RWPE1 (cell line): ENCODE measurements at regions not wholly inside any gene's neighbourhood (a gene's known extent, or its start where the extent isn't known, plus 50 kb on each side); places are given as distances from the start of the nearest gene placed in this dataset.

Source experiments
- CTCF ChIA-PET: fragments of 350-600 bp; sonication (Branson Sonifier 250); formaldehyde crosslinking; extraction: SDS; loops from one replicate; lab custom pipeline; 2021; lab: Yijun Ruan, JAX
- POLR2A ChIA-PET: fragments of 400-600 bp; formaldehyde crosslinking; extraction: SDS; loops from one replicate; lab custom pipeline; 2020; ENCODE audit warnings: antibody characterized with exemption; ENCODE audit not compliant: low non-redundant PET; lab: Yijun Ruan, JAX
- DNase-seq: peaks from one replicate; pipeline ENCODE4 v3.0.0; 2012; ENCODE audit warnings: low spot score
- H3K27ac ChIP-seq: fragments of 450-650 bp; 2 replicates; pipeline ENCODE4 v1.5.1; 2017
- TF ChIP-seq, protein P1 (sequence below): fragments of 450-650 bp; conservative IDR thresholded peaks from 2 replicates; pipeline ENCODE4 v1.5.1; 2017; ENCODE audit warnings: low read depth, mild to moderate bottlenecking

DNA sequence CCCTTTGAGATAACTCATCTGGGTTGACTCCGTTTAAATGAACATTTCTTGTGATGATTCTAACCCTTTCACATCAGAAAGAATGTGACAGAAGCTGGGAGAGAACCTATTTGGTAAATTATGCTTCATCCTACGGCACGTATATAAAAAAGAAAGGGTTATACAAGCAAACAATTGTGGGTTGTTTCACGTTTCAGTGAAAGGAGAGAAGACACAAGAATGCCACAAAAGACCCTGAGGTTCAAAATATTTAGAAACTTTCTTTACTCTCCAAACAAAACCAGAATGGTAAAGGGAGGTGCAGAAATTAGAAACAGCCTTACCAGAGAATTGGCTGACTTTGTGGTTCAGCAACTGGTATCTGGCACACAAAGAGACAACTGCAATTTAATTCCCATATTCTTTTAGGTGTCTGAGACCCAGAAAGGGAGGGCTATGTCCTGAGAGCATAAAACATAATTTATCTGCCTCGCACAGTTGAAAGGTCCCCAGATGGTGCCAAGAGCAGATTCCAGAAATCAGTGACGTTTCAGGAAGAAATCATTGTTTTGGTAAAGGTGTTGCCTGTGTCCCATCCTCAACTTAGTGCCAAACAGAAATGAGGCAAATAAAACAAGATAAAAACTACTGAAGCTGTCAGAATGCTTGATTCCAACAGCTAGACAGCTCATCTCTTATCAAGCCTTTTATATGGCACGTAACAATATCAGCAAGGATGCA, 361.4 kb downstream of the EFNB2 start:
- ChIA-PET CTCF (no interaction called here), POLR2A (no interaction called here)

DNA sequence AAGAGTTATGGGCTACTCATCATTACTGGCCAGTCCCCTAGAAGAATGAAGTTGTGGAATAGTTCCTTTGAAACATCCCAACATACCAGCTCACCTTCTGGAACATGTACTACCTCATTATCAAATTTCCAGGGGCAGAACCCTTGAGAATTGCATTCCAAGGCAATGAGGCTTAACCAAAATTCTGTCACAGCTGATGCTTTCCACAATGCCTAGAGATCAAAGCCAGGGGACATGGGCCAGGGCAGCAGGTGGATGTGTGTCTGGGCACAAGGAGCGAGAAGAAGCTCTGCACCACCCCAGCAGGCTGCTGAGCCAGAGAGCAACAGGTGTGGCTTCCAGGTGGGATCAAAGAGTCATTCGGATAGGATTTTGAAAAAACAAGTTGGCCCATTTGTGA, 362.1 kb downstream of the EFNB2 start:
- POLR2A ChIA-PET = no interaction called here
- DNase-seq = no peak
- CTCF ChIA-PET = no interaction called here
- no peak overlapping the region for H3K27ac ChIP-seq
- TF ChIP-seq, protein P1, sequence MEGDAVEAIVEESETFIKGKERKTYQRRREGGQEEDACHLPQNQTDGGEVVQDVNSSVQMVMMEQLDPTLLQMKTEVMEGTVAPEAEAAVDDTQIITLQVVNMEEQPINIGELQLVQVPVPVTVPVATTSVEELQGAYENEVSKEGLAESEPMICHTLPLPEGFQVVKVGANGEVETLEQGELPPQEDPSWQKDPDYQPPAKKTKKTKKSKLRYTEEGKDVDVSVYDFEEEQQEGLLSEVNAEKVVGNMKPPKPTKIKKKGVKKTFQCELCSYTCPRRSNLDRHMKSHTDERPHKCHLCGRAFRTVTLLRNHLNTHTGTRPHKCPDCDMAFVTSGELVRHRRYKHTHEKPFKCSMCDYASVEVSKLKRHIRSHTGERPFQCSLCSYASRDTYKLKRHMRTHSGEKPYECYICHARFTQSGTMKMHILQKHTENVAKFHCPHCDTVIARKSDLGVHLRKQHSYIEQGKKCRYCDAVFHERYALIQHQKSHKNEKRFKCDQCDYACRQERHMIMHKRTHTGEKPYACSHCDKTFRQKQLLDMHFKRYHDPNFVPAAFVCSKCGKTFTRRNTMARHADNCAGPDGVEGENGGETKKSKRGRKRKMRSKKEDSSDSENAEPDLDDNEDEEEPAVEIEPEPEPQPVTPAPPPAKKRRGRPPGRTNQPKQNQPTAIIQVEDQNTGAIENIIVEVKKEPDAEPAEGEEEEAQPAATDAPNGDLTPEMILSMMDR = no peak

More for the DNA sequence above, 361.4 kb downstream of the EFNB2 start:
- TF ChIP-seq, protein P1 = no peak
- no peak for DNase-seq
- no peak overlapping the region for H3K27ac ChIP-seq

DNA sequence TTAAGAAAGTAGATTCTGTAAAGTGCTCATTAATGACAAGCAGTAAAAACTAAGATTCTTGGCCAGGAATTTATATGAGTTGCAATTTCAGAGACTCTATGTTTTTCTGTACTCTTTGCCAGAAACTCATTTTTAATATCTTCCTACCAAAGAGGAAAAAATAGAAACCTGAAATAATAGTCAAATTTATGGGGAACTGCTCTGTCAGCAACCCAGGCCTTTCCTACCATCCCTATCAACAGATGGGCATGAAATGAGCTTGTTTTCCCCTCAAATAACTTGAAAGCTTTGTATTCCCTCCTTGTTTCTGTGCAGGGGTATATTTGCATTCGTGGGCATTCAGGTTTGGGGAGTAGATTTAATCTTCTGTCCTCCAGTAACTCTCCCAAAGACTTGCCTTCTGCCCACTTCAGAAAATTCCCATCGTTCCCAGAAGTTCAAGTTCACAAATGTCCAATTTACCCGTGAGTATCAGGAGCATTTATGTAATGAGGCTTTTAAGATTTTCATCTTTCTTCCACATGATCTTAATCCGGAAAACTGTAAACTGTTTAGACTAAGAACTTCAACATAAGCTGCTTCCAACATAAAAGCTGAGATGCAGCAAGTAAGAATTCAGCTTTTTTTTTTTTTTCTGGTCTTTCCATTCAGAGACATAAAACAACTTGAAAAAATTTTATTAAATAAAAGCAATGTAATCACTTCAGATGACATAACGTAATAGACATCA, 363.1 kb downstream of the EFNB2 start:
- POLR2A ChIA-PET = no interaction called here
- CTCF ChIA-PET = no interaction called here
- TF ChIP-seq, protein P1 = no peak

DNA sequence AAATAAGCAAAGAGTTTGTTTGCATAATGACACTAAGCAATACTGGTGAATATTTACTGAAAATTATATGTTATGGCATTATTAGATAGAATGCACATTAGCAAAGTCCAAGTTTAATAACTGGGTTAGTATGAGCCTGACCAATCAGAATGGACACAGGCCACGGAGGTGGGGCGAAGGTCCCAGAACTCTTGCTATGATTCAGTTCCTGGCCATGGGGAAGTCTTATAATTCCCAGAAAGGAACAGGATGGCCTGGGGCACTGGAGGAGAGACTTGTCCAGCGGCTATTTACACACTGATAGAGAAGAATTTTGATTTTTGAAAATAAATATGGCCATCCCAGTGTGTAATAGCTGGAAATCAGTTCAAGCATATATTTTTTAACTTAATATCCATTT, 372.0 kb downstream of the EFNB2 start:
- no peak for DNase-seq
- ChIA-PET CTCF (no interaction called here), POLR2A (no interaction called here)
- H3K27ac ChIP-seq = no peak overlapping the region
- TF ChIP-seq, protein P1 = no peak

More for the DNA sequence above, 363.1 kb downstream of the EFNB2 start:
- H3K27ac ChIP-seq = no peak overlapping the region
- no peak for DNase-seq

DNA sequence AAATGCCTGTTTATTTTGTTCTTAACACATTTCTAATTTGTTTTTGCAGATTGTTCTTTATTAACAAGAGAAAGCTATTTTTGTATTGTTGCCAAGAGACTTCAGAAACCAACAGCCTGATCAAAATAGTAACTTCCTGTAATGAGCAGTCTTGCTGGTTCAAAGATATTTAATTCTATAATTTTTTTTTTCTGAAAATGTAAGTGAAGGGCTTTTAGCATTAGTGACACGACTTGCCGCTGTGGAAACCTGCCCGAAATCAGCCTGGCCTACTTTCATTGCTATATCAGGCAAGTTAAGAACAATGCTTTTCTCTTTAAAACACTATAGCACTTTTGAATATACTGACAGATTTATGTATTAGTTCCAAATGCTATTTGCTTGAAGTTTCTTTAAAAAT, 374.3 kb downstream of the EFNB2 start:
- POLR2A ChIA-PET = no interaction called here
- TF ChIP-seq, protein P1 = no peak
- no peak for DNase-seq
- no peak overlapping the region for H3K27ac ChIP-seq
- CTCF ChIA-PET = no interaction called here

DNA sequence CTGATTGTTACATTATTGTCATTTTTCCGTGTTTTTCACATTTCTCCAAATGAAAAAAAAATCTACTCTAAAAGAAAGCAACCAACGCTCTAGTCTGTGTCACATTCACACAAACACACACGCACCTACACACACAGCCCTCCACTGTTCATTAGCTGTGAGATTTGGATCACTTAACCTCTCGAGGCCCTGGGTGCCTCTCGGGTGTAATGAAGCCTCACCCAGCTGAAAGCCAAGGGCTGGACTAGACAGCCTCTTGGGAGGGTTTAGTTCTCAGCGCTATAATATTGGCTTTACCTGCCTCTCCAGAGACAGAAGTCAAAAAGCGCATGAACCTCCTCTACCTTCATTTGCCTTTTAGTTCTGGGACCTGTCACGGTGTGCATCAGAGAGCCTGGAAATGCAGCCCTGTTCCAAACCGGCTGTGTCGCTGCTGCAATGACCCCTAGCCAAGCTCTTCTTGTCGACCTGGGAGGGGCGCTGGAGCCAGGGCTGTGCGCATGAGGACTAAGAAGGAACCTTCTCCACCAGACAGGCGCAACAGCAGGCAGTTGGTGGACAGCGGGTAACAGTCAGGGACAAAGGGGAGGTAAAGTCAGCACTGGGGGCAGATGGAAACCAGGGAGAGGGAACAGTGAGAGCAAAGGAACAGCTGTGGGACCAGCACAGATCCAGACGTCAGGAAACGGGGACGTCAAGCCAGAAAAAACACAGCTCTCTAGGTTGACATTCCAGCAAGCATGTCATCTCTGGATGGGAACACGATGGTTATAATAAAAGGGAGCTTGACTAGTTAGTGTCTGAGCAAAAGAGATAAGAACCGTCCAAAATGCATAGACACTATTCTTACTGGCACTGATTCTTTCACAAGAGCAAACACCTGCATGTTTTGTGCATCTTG, 375.9 kb downstream of the EFNB2 start:
- CTCF ChIA-PET = interaction anchor here (0.6 kb wide), 2 partner anchors 656 to 1279 kb away, joined by 3 to 4 read pairs; no protein-coding TSS in a partner anchor
- POLR2A ChIA-PET = no interaction called here

More for the DNA sequence above, 375.9 kb downstream of the EFNB2 start:
- DNase-seq = no peak
- TF ChIP-seq, protein P1 = no peak
- peak overlapping the region; percentile 4; the same call in 1 of the 2 replicates for H3K27ac ChIP-seq
